ENCODE measurements at regions not wholly inside any gene's neighbourhood (a gene's known extent, or its start where the extent isn't known, plus 50 kb on each side); places are given as distances from the start of the nearest gene placed in this dataset.

DNA sequence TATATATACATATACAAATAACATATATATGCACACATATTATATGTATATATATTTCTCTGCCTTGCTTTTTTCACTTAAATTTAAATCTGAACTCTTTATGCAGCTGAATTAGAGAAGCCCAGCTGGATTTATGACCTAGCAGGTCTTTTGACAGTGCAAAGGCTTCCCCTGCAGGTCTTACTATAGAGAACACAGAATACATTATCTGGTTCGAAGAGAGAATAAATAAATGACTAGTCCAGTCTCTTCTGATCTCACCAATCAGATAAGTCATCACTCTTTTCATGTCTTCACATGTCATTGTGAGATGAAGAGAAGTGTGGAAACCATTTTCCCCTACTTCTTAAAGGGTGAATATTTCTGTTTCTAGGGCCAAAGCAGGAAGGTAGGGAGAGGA lies 58.2 kb downstream of the OR10A6 start:
- TF ChIP-seq MAFK (IDR thresholded peaks at IDR 0.05; ENCODE audit: low read depth, low read length) (no peak), RFX5 (IDR thresholded peaks at IDR 0.05; ENCODE audit: borderline replicate concordance, low read depth, low read length) (no peak), ASH2L (IDR thresholded peaks at IDR 0.05; ENCODE audit: low read length) (no peak)
- TF ChIP-seq, protein P1, sequence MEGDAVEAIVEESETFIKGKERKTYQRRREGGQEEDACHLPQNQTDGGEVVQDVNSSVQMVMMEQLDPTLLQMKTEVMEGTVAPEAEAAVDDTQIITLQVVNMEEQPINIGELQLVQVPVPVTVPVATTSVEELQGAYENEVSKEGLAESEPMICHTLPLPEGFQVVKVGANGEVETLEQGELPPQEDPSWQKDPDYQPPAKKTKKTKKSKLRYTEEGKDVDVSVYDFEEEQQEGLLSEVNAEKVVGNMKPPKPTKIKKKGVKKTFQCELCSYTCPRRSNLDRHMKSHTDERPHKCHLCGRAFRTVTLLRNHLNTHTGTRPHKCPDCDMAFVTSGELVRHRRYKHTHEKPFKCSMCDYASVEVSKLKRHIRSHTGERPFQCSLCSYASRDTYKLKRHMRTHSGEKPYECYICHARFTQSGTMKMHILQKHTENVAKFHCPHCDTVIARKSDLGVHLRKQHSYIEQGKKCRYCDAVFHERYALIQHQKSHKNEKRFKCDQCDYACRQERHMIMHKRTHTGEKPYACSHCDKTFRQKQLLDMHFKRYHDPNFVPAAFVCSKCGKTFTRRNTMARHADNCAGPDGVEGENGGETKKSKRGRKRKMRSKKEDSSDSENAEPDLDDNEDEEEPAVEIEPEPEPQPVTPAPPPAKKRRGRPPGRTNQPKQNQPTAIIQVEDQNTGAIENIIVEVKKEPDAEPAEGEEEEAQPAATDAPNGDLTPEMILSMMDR (IDR thresholded peaks at IDR 0.05; ENCODE audit: control extremely low read depth in 1 of 3, insufficient read depth in 1 of 3, low read depth in 1 of 3, low read length in 3 of 3), result no peak
- TF ChIP-seq, protein P2, sequence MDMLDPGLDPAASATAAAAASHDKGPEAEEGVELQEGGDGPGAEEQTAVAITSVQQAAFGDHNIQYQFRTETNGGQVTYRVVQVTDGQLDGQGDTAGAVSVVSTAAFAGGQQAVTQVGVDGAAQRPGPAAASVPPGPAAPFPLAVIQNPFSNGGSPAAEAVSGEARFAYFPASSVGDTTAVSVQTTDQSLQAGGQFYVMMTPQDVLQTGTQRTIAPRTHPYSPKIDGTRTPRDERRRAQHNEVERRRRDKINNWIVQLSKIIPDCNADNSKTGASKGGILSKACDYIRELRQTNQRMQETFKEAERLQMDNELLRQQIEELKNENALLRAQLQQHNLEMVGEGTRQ (IDR thresholded peaks at IDR 0.05; ENCODE audit: low read length), result no peak

Data from H1 (cell line).